ENCODE measurements at regions not wholly inside any gene's neighbourhood (a gene's known extent, or its start where the extent isn't known, plus 50 kb on each side); places are given as distances from the start of the nearest gene placed in this dataset.

GRCh38 chr5:9724707-9725106 is 94.6 kb upstream of the TAS2R1 start:
- no peak overlapping the region for H3K27ac Mint-ChIP-seq (ENCODE audit: low read depth, unreplicated experiment)
- H3K36me3 Mint-ChIP-seq (ENCODE audit: insufficient read depth, unreplicated experiment), result no peaks in the 10 kb centered on the region
- H3K27me3 Mint-ChIP-seq (ENCODE audit: insufficient read depth, unreplicated experiment), result no peaks in the 10 kb centered on the region
- BruUV-seq (replicated peaks), result no TSS peak
- no peak overlapping the region for H3K4me3 Mint-ChIP-seq (ENCODE audit: unreplicated experiment)
- intact Hi-C loops (cut with micrococcal nuclease), result no loop called here
- ChIA-PET CTCF (no interaction called here), POLR2A (no interaction called here)
- no peaks in the 10 kb centered on the region for H3K9me3 Mint-ChIP-seq (ENCODE audit: unreplicated experiment)
- no peak for TF ChIP-seq CTCF (IDR thresholded peaks at IDR 0.05; ENCODE audit: unreplicated experiment)
- no peaks in the 10 kb centered on the region for H3K4me1 Mint-ChIP-seq (ENCODE audit: insufficient read depth, unreplicated experiment)
- no peak for DNase-seq (ENCODE audit: unreplicated experiment)

- BruUV-seq (replicated peaks), result no TSS peak
These were observed 92.5 kb upstream of the TAS2R1 start for GRCh38 chr5:9722601-9723180.

GRCh38 chr5:9721161-9721560 is 91.0 kb upstream of the TAS2R1 start:
- BruUV-seq (replicated peaks), result no TSS peak
- ChIA-PET POLR2A (no interaction called here), CTCF (no interaction called here)
- Mint-ChIP-seq H3K4me1 (ENCODE audit: insufficient read depth, unreplicated experiment) (peaks cover 11% of the 10 kb centered on the region), H3K36me3 (ENCODE audit: insufficient read depth, unreplicated experiment) (no peaks in the 10 kb centered on the region), H3K27me3 (ENCODE audit: insufficient read depth, unreplicated experiment) (no peaks in the 10 kb centered on the region), H3K27ac (ENCODE audit: low read depth, unreplicated experiment) (no peak overlapping the region), H3K9me3 (ENCODE audit: unreplicated experiment) (no peaks in the 10 kb centered on the region), H3K4me3 (ENCODE audit: unreplicated experiment) (no peak overlapping the region)
- no peak for TF ChIP-seq CTCF (IDR thresholded peaks at IDR 0.05; ENCODE audit: unreplicated experiment)
- no peak for DNase-seq (ENCODE audit: unreplicated experiment)
- intact Hi-C loops (cut with micrococcal nuclease), result no loop called here

More at GRCh38 chr5:9722601-9723180, 92.5 kb upstream of the TAS2R1 start:
- TF ChIP-seq CTCF (IDR thresholded peaks at IDR 0.05; ENCODE audit: unreplicated experiment), result no peak
- no peak for DNase-seq (ENCODE audit: unreplicated experiment)
- Mint-ChIP-seq H3K27ac (ENCODE audit: low read depth, unreplicated experiment) (no peak overlapping the region), H3K4me3 (ENCODE audit: unreplicated experiment) (no peak overlapping the region), H3K27me3 (ENCODE audit: insufficient read depth, unreplicated experiment) (no peaks in the 10 kb centered on the region), H3K36me3 (ENCODE audit: insufficient read depth, unreplicated experiment) (no peaks in the 10 kb centered on the region), H3K4me1 (ENCODE audit: insufficient read depth, unreplicated experiment) (no peaks in the 10 kb centered on the region), H3K9me3 (ENCODE audit: unreplicated experiment) (no peaks in the 10 kb centered on the region)
- CTCF ChIA-PET, result no interaction called here
- intact Hi-C loops (cut with micrococcal nuclease), result no loop called here
- POLR2A ChIA-PET, result no interaction called here

GRCh38 chr5:9720361-9720760 is 90.2 kb upstream of the TAS2R1 start:
- POLR2A ChIA-PET, result no interaction called here
- Mint-ChIP-seq H3K9me3 (ENCODE audit: unreplicated experiment) (no peaks in the 10 kb centered on the region), H3K4me3 (ENCODE audit: unreplicated experiment) (no peak overlapping the region), H3K27ac (ENCODE audit: low read depth, unreplicated experiment) (no peak overlapping the region), H3K27me3 (ENCODE audit: insufficient read depth, unreplicated experiment) (no peaks in the 10 kb centered on the region), H3K36me3 (ENCODE audit: insufficient read depth, unreplicated experiment) (no peaks in the 10 kb centered on the region), H3K4me1 (ENCODE audit: insufficient read depth, unreplicated experiment) (peaks cover 18% of the 10 kb centered on the region)
- intact Hi-C loops (cut with micrococcal nuclease), result no loop called here
- CTCF ChIA-PET, result no interaction called here
- no peak for DNase-seq (ENCODE audit: unreplicated experiment)
- no TSS peak for BruUV-seq (replicated peaks)
- TF ChIP-seq CTCF (IDR thresholded peaks at IDR 0.05; ENCODE audit: unreplicated experiment), result no peak

Data from MCF 10A (cell line).